HG03045 (cell line): ENCODE measurements at regions not wholly inside any gene's neighbourhood (a gene's known extent, or its start where the extent isn't known, plus 50 kb on each side); places are given as distances from the start of the nearest gene placed in this dataset.

Experiments used
- ATAC-seq: cut with Tn5 transposase; IDR thresholded peaks from one replicate; pipeline ENCODE4 v1.9.1; 2021; ENCODE audit warnings: mild to moderate bottlenecking, moderate library complexity; ENCODE audit not compliant: unreplicated experiment

GRCh38 chr7:125675640-125676039 is 746.0 kb upstream of the POT1 start:
- no peak for ATAC-seq

- no peak for ATAC-seq
These were observed 745.5 kb upstream of the POT1 start for GRCh38 chr7:125675169-125675568.

DNA sequence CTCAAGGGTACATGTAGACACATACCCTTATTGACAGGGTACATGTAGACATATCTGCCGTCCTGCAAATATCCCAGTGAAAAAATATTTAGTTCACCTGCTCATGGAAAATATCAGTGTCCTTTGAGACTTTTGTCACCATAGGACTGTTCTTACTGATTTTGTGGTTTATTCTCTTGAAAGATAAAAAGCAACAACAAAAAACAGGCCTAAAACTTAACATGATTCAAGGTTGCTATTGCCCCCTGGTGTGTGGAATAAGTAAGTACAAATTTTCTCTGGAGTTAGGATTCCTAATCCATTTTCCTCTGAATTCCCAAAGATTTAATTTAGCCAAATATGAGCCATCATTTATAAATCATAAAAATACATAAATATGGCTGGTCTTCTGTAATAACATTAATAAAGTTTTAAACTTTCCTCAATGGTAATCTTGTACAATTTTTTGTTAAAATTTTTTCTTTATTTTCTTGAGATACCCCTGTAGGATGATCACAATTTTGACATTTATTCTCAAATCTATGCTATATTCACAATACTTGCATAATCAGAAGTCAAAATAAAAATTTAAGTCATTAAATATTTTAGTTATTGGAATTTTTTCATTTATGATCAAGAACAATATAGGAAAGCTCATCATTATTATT is 741.4 kb upstream of the POT1 start:
- ATAC-seq = no peak

DNA sequence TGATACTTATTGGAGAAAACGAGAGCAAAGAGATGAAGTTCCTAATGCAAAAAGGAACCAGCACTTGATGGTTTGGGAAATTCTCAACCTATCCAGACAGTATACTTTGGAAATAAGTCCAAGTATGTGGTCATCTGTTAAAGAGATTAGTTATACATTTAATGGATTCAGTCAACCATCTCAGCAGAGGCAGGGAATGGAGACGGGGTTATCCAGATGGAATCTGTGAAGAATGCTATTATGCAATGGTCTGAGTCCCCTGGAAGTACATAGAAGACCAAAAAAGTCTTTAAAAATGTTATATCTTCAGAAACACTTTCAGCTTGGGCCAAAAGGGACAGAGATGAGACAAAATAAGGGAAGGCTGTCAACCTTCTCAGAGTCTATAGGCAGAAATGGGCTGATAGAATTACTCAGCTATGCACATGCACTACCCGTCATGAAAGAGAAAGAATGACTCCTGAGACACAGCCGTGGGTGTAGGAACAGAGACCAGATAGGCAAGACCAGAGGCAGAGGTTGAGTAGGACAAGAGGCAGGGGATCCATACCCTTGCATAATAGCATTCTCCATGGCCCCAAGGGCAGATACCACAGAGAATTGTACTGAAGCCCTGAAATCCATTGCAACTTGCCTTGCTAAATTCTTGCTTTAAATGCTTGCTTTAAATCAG is 738.8 kb upstream of the POT1 start:
- no peak for ATAC-seq

DNA sequence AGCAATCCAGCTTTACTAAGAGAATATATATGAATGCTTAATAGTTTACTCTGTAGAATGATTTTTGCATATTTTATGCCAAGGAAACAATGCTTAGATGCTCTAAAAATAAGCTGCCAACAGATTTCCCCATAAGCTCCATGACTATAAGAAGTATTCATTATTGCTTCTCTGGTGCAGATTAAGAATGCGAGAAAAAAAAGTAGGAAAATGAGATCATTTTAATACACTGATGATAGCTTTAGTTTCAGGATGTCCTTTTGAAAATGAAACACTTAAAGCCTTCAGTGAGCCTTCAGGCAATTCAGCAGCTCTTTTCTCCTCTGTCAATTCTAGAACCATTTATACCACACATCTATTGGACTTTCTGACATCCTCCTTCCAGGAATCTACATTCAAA is 735.0 kb upstream of the POT1 start:
- no peak for ATAC-seq

- no peak for ATAC-seq
These were observed 734.3 kb upstream of the POT1 start for GRCh38 chr7:125663961-125664360.

- ATAC-seq = no peak
These were observed 732.1 kb upstream of the POT1 start for GRCh38 chr7:125661677-125662076.

- ATAC-seq = no peak
These were observed 731.4 kb upstream of the POT1 start for GRCh38 chr7:125661006-125661405.

DNA sequence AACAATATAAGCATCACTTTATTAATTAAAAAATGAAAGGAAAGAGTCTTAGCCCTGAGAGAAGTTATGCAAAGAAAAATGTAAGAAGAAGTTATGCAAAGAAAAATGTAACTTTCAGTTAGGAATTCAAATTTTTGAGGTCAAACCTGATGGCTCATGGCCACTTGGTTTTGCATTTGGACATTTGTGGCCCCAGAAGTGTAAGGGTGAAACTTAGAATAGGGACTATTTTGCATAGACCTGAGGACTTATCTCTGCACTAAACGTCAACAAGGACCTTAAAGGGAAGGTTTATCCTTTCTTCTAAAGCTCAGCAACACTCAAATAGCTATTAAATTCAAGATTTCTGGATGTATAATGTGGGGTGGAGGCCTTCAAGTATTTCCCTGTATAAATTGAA is 724.5 kb upstream of the POT1 start:
- no peak for ATAC-seq

DNA sequence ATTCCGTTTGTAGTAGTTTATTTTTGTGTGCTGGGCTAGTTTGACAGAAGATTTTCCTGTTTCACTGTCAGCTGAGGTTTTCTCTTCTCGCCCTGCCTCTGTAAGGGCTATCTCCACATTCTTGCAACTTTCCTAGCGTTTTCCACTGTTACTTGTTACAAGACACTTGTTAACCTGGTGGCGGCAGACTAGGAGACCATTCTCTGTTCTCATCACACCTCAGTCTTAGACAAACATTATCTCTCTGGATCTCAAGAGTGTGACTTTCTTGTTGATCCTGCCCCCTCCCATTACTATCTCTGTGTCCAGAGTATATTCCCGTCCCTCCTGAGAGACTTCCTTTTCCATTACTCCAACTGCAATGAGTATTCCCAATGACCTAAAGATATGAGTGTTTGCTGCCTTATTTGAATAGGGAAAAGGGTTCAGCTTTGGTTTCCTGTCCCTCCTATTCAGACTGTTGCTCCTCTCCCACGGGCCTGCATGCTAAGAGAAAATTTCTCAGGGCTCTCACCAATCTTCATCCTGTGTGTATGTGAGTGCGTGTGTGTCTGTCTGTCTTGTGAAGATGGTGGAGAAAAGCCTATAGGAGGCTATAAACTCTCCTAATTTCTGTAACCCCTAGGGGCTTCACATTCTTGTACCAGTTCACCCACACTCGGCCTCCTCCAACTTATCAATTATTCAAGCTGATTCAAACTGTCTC is 722.4 kb upstream of the POT1 start:
- no peak for ATAC-seq

DNA sequence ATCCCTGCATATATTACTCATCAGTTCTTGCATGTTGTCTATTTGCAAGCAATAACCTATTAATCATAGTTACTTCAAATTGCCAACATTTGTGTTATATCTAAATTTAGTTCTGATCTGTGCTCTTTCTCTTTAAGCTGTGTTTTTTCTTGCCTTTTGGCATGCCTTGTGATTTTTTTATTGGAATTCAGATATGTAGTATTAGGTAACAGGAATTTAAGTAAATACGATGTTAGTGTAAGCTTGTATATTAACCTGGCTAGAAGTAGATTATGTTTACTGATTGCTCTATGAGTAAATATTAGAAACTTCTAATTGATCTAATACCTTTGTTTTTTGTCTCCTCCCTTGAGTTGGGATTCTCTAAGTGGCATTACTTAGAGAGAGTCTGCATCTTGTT is 718.9 kb upstream of the POT1 start:
- no peak for ATAC-seq

GRCh38 chr7:125645770-125646169 is 716.1 kb upstream of the POT1 start:
- ATAC-seq = no peak

DNA sequence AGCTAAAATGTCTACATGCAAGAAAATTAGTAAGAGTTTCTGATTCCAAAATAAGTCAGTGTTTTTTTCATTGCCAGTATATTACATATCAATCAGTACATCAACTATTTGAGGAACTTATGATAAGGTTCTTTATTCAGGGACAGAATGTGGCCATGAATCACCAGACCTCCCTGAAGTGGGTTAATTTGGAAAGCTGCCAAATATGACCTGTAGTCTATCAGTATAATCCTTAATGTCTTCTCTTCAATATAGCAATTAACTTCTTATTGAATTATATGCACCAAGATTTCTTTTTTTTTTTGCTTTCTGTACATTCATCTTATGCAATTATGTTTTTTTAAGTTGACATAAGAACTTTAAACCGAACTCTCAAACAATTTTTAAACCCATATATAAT is 714.5 kb upstream of the POT1 start:
- ATAC-seq = no peak

GRCh38 chr7:125643302-125643701 is 713.7 kb upstream of the POT1 start:
- ATAC-seq = no peak

DNA sequence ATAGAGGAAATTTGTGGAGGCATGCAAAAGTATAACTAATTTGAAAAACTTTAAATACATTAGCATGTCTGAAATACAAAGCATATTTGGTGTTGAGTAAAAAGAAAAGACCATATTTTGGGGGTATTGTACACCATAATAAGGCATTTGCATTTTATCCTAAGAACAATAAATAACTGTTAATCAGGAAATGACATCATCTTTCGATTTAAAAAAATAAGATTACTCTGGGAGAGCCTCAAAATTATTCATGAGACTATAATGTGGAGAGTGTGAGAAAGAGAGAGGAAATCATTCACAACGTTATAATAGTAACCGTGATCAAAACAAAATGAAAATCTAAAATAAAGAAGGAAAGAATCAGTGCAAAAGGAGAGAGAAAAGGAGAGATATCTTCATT is 712.3 kb upstream of the POT1 start:
- ATAC-seq = no peak

DNA sequence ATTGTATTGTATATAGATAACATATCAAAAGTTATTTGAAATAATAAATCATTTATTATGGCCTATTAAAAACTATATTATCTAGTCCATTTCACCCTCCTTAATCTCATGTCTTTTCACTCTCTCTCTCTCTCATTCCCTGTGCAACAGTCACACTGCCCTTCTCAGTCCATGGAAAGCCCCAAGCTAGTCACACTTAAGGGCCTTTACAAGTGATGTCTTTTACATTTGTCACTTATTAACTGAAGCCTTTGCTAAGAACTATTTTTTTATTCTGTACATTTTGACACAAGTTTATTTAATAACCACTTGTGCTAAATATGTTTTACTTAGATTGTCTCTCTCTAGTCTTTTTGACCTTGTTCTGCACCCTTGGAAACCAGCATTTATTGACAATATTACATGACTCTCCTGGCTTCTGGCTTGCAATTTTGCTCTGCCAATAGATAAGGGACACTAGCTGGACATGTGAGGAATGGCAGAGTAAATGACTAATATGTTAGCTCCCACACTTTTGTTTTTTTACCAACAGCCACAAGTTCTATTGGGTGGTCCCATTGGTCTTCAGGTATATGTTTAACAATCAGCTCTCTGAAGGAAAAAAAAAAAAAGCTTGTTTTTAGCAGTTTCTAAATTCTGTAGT is 706.8 kb upstream of the POT1 start:
- ATAC-seq = no peak

GRCh38 chr7:125618516-125618915 is 688.9 kb upstream of the POT1 start:
- ATAC-seq = no peak

DNA sequence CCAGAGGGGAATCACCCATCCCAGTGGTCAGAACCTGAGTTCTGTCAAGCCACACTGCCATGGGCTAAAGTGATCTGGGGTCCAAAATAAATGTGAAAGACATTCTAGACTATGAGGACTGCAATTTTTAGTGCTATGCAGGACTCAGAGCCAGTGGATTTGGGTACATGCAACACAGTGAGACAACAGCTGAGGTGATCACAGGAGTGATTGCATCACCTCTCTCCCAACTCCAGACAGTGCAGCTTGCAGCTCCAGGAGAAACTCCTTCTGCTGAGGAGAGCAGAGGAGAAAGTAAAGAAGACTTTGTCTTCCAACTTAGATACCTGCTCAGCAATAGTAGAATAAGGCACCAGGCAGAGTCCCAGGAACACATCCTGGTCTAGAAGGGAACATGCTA is 682.0 kb upstream of the POT1 start:
- no peak for ATAC-seq

DNA sequence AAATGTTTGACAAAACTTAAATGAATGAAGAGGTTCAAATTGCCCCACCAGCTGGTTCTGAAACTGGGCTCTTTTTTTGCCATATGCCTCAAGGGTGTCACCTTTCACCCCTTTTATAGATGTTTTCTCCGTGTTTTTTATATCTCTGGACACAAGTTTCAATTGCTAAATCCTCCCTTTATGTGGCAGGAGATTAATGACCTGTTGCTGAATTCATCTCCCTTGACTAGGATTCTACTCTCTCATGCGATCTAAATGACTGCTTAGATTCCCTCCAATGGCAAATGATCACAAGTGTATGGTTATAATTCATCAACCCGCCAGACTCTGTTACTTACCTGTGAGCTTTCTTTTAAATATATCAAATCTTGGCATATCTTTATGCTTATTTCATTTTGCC is 677.0 kb upstream of the POT1 start:
- no peak for ATAC-seq

DNA sequence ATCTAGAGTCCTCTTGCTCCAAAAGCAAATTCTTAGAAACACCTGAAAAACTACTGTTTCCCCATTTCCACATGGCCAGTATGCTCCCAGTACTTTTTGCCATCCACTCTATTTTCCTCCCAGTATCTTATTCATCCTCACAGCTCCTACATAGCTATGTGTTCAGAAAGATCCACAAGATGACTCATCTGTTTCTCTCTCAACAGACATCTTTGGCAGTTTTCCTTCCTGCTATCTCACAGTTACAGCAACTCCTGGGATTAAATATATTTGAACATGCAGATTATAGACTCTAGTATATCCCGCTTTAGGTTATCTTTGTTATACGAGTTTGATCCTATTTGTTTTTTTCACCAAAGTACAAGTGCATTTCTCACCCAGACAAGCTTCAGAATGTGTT is 675.6 kb upstream of the POT1 start:
- no peak for ATAC-seq

DNA sequence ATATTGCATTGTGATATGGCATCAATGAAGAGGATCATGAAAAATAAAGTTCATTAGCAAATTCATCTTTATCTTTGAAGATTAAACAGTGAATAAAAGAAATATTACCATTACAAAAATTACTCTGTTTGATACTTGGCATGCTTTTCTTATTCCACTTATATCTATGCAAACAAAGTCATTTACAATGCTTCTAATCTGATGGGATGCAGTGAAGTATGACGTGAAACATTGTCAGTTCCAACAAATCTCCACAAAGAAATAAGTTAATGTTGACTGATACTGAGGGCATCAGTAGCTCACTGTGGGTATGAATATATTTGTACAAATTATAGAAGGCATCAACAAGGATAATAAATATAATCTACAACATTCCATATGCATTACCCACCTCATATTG is 672.8 kb upstream of the POT1 start:
- no peak for ATAC-seq

DNA sequence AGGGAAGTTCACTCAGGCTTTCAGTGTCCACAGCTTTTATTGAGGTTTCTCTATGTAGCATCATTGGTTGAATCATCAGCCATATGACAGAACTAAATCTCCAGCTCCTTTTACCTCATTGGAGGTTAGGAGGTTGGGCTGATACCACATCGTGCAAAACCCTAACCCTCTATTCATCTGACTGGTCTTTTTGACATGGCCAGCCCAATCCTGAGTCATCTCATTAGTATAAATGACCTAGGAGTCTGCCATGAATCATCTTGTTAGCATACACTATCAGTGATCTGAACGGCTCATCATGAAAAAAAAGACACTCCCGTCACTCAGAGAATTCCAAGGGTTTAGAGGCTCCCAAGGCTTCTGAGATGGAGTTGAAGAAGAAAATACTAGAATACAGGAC is 669.8 kb upstream of the POT1 start:
- ATAC-seq = no peak
